K562 (cell line): ENCODE measurements at regions not wholly inside any gene's neighbourhood (a gene's known extent, or its start where the extent isn't known, plus 50 kb on each side); places are given as distances from the start of the nearest gene placed in this dataset.

ENCODE experiments used
- ATAC-seq: fragments of 200-7000 bp; cut with Tn5 transposase; 3 replicates; pipeline ENCODE4 v1.9.1; 2020; ENCODE audit warnings: moderate library complexity
- BruUV-seq: library from RNA; stranded (reverse); fragments of 400-500 nt; replicated peaks from 2 replicates; lab custom pipeline; 2021; lab: Mats Ljungman, UMichigan
- CTCF ChIA-PET: fragments of 300-600 bp; formaldehyde crosslinking; extraction: SDS; loops from one replicate; lab custom pipeline; 2021; ENCODE audit warnings: low intra/inter-chr PET ratio; lab: Yijun Ruan, JAX
- POLR2A ChIA-PET: fragments of 300-600, 350-650 bp; sonication (Branson Sonifier 250); formaldehyde crosslinking; extraction: SDS; loops from one replicate; lab custom pipeline; 2021; ENCODE audit warnings: antibody characterized with exemption, inconsistent platforms; lab: Yijun Ruan, JAX
- DNase-seq, 4 experiments: peaks; one replicate each; pipeline versions ENCODE4 v3.0.0 to v3.0.0-alpha.2; 2011 to 2018; ENCODE audit warnings: low spot score in 3 of 4, mixed read lengths in 3 of 4; ENCODE audit errors: extremely low read depth in 1 of 4
- FAIRE-seq: peaks from 2 replicates; lab custom pipeline; 2011; peaks lifted over from hg19 to GRCh38; lab: Jason Lieb, UNC
- H2AFZ ChIP-seq: 2 replicates; pipeline ENCODE4 v1.6.0; 2011; ENCODE audit warnings: low read depth, low read length, control low read depth, inconsistent platforms
- H3K27ac ChIP-seq: fragments of 200-600 bp; 3 replicates; pipeline ENCODE4 v1.8.0; 2011; ENCODE audit warnings: low read depth, mild to moderate bottlenecking, control low read depth, inconsistent platforms, low read length, moderate library complexity, mixed read lengths; ENCODE audit errors: extremely low read depth
- H3K27me3 ChIP-seq, 2 experiments: fragments of 300-600 bp in 1 of 2; 2 replicates in 1 of 2; 3 replicates in 1 of 2; pipeline versions ENCODE4 v1.6.0 to v1.8.0; 2011; ENCODE audit warnings: inconsistent platforms in 2 of 2, low read length in 2 of 2, mild to moderate bottlenecking in 1 of 2, mixed read lengths in 1 of 2, moderate library complexity in 1 of 2; ENCODE audit not compliant: control insufficient read depth in 2 of 2, insufficient read depth in 2 of 2
- H3K36me3 ChIP-seq: fragments of 300-600 bp; 3 replicates; pipeline ENCODE4 v1.8.0; 2011; ENCODE audit warnings: mild to moderate bottlenecking, low read length, inconsistent platforms; ENCODE audit not compliant: control insufficient read depth, insufficient read depth
- H3K4me1 ChIP-seq, 2 experiments: fragments of 200-600 bp in 1 of 2; replicated peaks in 1 of 2; 2 replicates in 1 of 2; 3 replicates in 1 of 2; pipeline versions ENCODE4 v1.5.1 to v1.8.0; 2011; ENCODE audit warnings: inconsistent platforms in 2 of 2, low read length in 2 of 2, mild to moderate bottlenecking in 1 of 2, mixed read lengths in 1 of 2, moderate library complexity in 1 of 2; ENCODE audit not compliant: control insufficient read depth in 2 of 2, insufficient read depth in 2 of 2
- H3K4me2 ChIP-seq: 2 replicates; pipeline ENCODE4 v1.6.1; 2011; ENCODE audit warnings: low read length, control low read depth, inconsistent platforms, mixed read lengths; ENCODE audit not compliant: insufficient read depth
- H3K4me3 ChIP-seq: fragments of 200-600 bp; sonication (generic), shearing (Covaris generic); 2 replicates; pipeline ENCODE4 v1.5.1; 2016; ENCODE audit warnings: control low read depth, inconsistent platforms
- H3K79me2 ChIP-seq: fragments of 200-600 bp; 3 replicates; pipeline ENCODE4 v1.8.0; 2011; ENCODE audit warnings: low read length, inconsistent platforms; ENCODE audit not compliant: control insufficient read depth, insufficient read depth
- H3K9ac ChIP-seq, 2 experiments: 2 replicates each; pipeline versions ENCODE4 v1.6.0 to v1.6.1; 2011; ENCODE audit warnings: low read depth in 2 of 2, low read length in 2 of 2, control low read depth in 1 of 2, inconsistent platforms in 1 of 2, mild to moderate bottlenecking in 1 of 2, mixed read lengths in 1 of 2; ENCODE audit not compliant: insufficient read depth in 1 of 2
- H3K9me1 ChIP-seq: one replicate; pipeline ENCODE4 v1.6.0; 2011; ENCODE audit warnings: inconsistent platforms, mild to moderate bottlenecking, low read length, moderate library complexity; ENCODE audit not compliant: control insufficient read depth, insufficient read depth
- H3K9me3 ChIP-seq: replicated peaks from 2 replicates; pipeline ENCODE4 v1.5.1; 2011; ENCODE audit warnings: low read depth, low read length, inconsistent platforms; ENCODE audit not compliant: control insufficient read depth, insufficient read depth
- H4K20me1 ChIP-seq: replicated peaks from 2 replicates; pipeline ENCODE4 v1.6.1; 2011; ENCODE audit warnings: low read length, inconsistent platforms, mixed read lengths; ENCODE audit not compliant: control insufficient read depth, insufficient read depth
- ATF1 ChIP-seq, 2 experiments: fragments of 450-650 bp in 1 of 2; IDR thresholded peaks; 2 replicates each; pipeline ENCODE4 v1.6.1; 2016; ENCODE audit warnings: missing compliant biosample characterization in 1 of 2, missing genetic modification characterization in 1 of 2
- FOXO4 ChIP-seq: fragments of 450-650 bp; formaldehyde crosslinking; IDR thresholded peaks from 2 replicates; pipeline ENCODE4 v1.4.0; 2020; ENCODE audit warnings: mild to moderate bottlenecking, moderate library complexity
- MCM3 ChIP-seq: fragments of 450-650 bp; IDR thresholded peaks from 2 replicates; pipeline ENCODE4 v1.6.1; 2016
- MGA ChIP-seq: fragments of 450-650 bp; IDR thresholded peaks from 2 replicates; pipeline ENCODE4 v1.6.1; 2016; ENCODE audit warnings: mild to moderate bottlenecking, moderate library complexity
- PRPF4 ChIP-seq: fragments of 200-400 bp; formaldehyde crosslinking; IDR thresholded peaks from one replicate; pipeline ENCODE4 v1.6.1; 2017; ENCODE audit warnings: low read length, low read depth, mild to moderate bottlenecking; ENCODE audit not compliant: insufficient read depth, poor library complexity, severe bottlenecking
- RFX1 ChIP-seq: fragments of 450-650 bp; IDR thresholded peaks from 2 replicates; pipeline ENCODE4 v1.6.1; 2016; ENCODE audit warnings: mild to moderate bottlenecking, moderate library complexity
- VEZF1 ChIP-seq: fragments of 200-800 bp; sonication (Bioruptor generic); IDR thresholded peaks from 2 replicates; pipeline ENCODE4 v1.6.1; 2017; ENCODE audit warnings: missing genetic modification characterization, missing compliant biosample characterization
- ZNF384 ChIP-seq: IDR thresholded peaks from 2 replicates; pipeline ENCODE4 v1.6.1; 2012; ENCODE audit warnings: low read depth, low read length, improper control_type of control experiment
- ZNF507 ChIP-seq: conservative IDR thresholded peaks from 2 replicates; pipeline ENCODE4 v1.6.1; 2017; ENCODE audit warnings: missing genetic modification characterization, missing compliant biosample characterization
- ZNF707 ChIP-seq: fragments of 250-450 bp; sonication (Bioruptor Pico); conservative IDR thresholded peaks from 2 replicates; pipeline ENCODE4 v1.8.0; 2022; ENCODE audit warnings: inconsistent platforms, mild to moderate bottlenecking, moderate library complexity
- in situ Hi-C: fragments of 300-500 bp; cut with MboI; formaldehyde crosslinking; loops from 4 replicates; pipeline ENCODE4 v1.15.0; 2018; ENCODE audit warnings: inconsistent platforms, mixed read lengths
- intact Hi-C: fragments of 100-400 bp; cut with micrococcal nuclease; formaldehyde crosslinking; loops from 2 replicates; pipeline ENCODE4 v1.14.2; 2022

- no peaks in the 10 kb centered on the region for H3K79me2 ChIP-seq
- no peak for FAIRE-seq
- intact Hi-C loops = no loop called here
- TF ChIP-seq VEZF1 (no peak), ATF1 (CRISPR knock-in tag; IDR thresholded peaks at IDR 0.05) (no peak), ATF1 (tag; IDR thresholded peaks at IDR 0.05) (no peak), PRPF4 (no peak), ZNF384 (no peak), RFX1 (no peak), ZNF507 (tag) (no peak), MCM3 (no peak), FOXO4 (CRISPR knock-in tag) (no peak), MGA (no peak), ZNF707 (CRISPR knock-in tag) (no peak)
Observed at GRCh38 chr13:56352901-56353300, 787.8 kb upstream of the PRR20A start.

More at GRCh38 chr13:56352901-56353300, 787.8 kb upstream of the PRR20A start:
- Histone ChIP-seq H3K9me1 (no peaks in the 10 kb centered on the region), H2AFZ (no peak overlapping the region), H3K4me1 (no peaks in the 10 kb centered on the region), H3K27ac (no peak overlapping the region), H3K9ac (no peak overlapping the region), H4K20me1 (no peaks in the 10 kb centered on the region), H3K9me3 (no peaks in the 10 kb centered on the region), H3K36me3 (no peaks in the 10 kb centered on the region), H3K4me3 (no peak overlapping the region), H3K27me3 (no peaks in the 10 kb centered on the region), H3K4me2 (no peak overlapping the region)
- BruUV-seq = no TSS peak
- no peak for DNase-seq
- ChIA-PET POLR2A (no interaction called here), CTCF (no interaction called here)
- in situ Hi-C loops = no loop called here
- ATAC-seq = no peak
